Keratinocyte (primary cell): ENCODE measurements at regions not wholly inside any gene's neighbourhood (a gene's known extent, or its start where the extent isn't known, plus 50 kb on each side); places are given as distances from the start of the nearest gene placed in this dataset.

Experiments used
- DNase-seq: peaks from one replicate; pipeline ENCODE4 v3.0.0-alpha.2; 2011; ENCODE audit warnings: low read depth, missing footprints, low spot score
- FAIRE-seq: peaks from 2 replicates; lab custom pipeline; 2011; peaks lifted over from hg19 to GRCh38; lab: Jason Lieb, UNC
- H2AFZ ChIP-seq: 2 replicates; pipeline ENCODE4 v1.6.0; 2012; ENCODE audit warnings: low read length, control low read depth, inconsistent platforms; ENCODE audit not compliant: control insufficient read depth
- H3K27ac ChIP-seq: 2 replicates; pipeline ENCODE4 v1.5.1; 2011; ENCODE audit warnings: low read length; ENCODE audit not compliant: control insufficient read depth, insufficient read depth
- H3K27me3 ChIP-seq: 3 replicates; pipeline ENCODE4 v1.6.0; 2011; ENCODE audit warnings: low read length; ENCODE audit not compliant: control insufficient read depth, insufficient read depth; ENCODE audit errors: extremely low read depth
- H3K36me3 ChIP-seq, 2 experiments: 2 replicates in 1 of 2; 3 replicates in 1 of 2; pipeline ENCODE4 v1.5.1; 2011; ENCODE audit warnings: low read length in 2 of 2, mild to moderate bottlenecking in 1 of 2; ENCODE audit not compliant: control insufficient read depth in 2 of 2, insufficient read depth in 2 of 2; ENCODE audit errors: extremely low read depth in 1 of 2
- H3K4me1 ChIP-seq: 3 replicates; pipeline ENCODE4 v1.5.1; 2011; ENCODE audit warnings: low read length; ENCODE audit not compliant: control insufficient read depth, insufficient read depth; ENCODE audit errors: extremely low read depth
- H3K4me2 ChIP-seq: 3 replicates; pipeline ENCODE4 v1.6.0; 2011; ENCODE audit warnings: low read depth, low read length; ENCODE audit not compliant: control insufficient read depth, insufficient read depth; ENCODE audit errors: extremely low read depth
- H3K4me3 ChIP-seq, 3 experiments: fragments of 200-600 bp in 1 of 3; sonication (generic) in 1 of 3; 2 replicates in 2 of 3; 3 replicates in 1 of 3; pipeline ENCODE4 v1.5.1; 2011 to 2016; ENCODE audit warnings: low read length in 3 of 3, mild to moderate bottlenecking in 3 of 3, control low read depth in 2 of 3, inconsistent platforms in 1 of 3, low read depth in 1 of 3, mixed read lengths in 1 of 3, mixed run types in 1 of 3, moderate library complexity in 1 of 3; ENCODE audit not compliant: control insufficient read depth in 2 of 3, insufficient read depth in 2 of 3; ENCODE audit errors: extremely low read depth in 1 of 3
- H3K79me2 ChIP-seq: 2 replicates; pipeline ENCODE4 v1.6.0; 2012; ENCODE audit warnings: low read length; ENCODE audit not compliant: control insufficient read depth, insufficient read depth
- H3K9ac ChIP-seq: 3 replicates; pipeline ENCODE4 v1.6.0; 2011; ENCODE audit warnings: low read length; ENCODE audit not compliant: control insufficient read depth, insufficient read depth; ENCODE audit errors: extremely low read depth
- H3K9me1 ChIP-seq: 3 replicates; pipeline ENCODE4 v1.6.0; 2011; ENCODE audit warnings: low read length; ENCODE audit not compliant: control insufficient read depth, insufficient read depth; ENCODE audit errors: extremely low read depth
- H3K9me3 ChIP-seq: 2 replicates; pipeline ENCODE4 v1.5.1; 2012; ENCODE audit warnings: low read depth, low read length; ENCODE audit not compliant: control insufficient read depth
- H4K20me1 ChIP-seq: 3 replicates; pipeline ENCODE4 v1.6.0; 2011; ENCODE audit warnings: low read length; ENCODE audit not compliant: control insufficient read depth, insufficient read depth; ENCODE audit errors: extremely low read depth
- EZH2 ChIP-seq: IDR thresholded peaks from one replicate; pipeline ENCODE4 v1.6.1; 2012; ENCODE audit warnings: inconsistent platforms, mild to moderate bottlenecking, low read length, moderate library complexity
- dilution Hi-C: fragments of 300-500 bp; cut with MboI; formaldehyde crosslinking; loops from one replicate; pipeline ENCODE4 v1.7.0; 2020; ENCODE audit warnings: low sequenced_read_pairs; ENCODE audit not compliant: extremely low pct_ligation_motif_present
- TF ChIP-seq, protein P1 (sequence below), 3 experiments: IDR thresholded peaks in 1 of 3; conservative IDR thresholded peaks in 1 of 3; optimal IDR thresholded peaks in 1 of 3; 2 replicates in 2 of 3; 3 replicates in 1 of 3; pipeline versions ENCODE3 to v1.5.1; 2011; ENCODE audit warnings: low read length in 3 of 3, mild to moderate bottlenecking in 3 of 3, moderate library complexity in 2 of 3, control low read depth in 1 of 3, inconsistent platforms in 1 of 3; ENCODE audit not compliant: insufficient read depth in 2 of 3; ENCODE audit errors: extremely low read depth in 1 of 3

- no peaks in the 10 kb centered on the region for H4K20me1 ChIP-seq
- FAIRE-seq (no peak), DNase-seq (no peak)
- dilution Hi-C loops, result no loop called here
- no peak overlapping the region for H3K4me2 ChIP-seq
- no peak overlapping the region for H3K27ac ChIP-seq
- no peaks in the 10 kb centered on the region for H3K9me1 ChIP-seq
- no peak for TF ChIP-seq EZH2
- TF ChIP-seq, protein P1, sequence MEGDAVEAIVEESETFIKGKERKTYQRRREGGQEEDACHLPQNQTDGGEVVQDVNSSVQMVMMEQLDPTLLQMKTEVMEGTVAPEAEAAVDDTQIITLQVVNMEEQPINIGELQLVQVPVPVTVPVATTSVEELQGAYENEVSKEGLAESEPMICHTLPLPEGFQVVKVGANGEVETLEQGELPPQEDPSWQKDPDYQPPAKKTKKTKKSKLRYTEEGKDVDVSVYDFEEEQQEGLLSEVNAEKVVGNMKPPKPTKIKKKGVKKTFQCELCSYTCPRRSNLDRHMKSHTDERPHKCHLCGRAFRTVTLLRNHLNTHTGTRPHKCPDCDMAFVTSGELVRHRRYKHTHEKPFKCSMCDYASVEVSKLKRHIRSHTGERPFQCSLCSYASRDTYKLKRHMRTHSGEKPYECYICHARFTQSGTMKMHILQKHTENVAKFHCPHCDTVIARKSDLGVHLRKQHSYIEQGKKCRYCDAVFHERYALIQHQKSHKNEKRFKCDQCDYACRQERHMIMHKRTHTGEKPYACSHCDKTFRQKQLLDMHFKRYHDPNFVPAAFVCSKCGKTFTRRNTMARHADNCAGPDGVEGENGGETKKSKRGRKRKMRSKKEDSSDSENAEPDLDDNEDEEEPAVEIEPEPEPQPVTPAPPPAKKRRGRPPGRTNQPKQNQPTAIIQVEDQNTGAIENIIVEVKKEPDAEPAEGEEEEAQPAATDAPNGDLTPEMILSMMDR (optimal IDR thresholded peaks at IDR 0.05 in 1 of 3, IDR thresholded peaks at IDR 0.05 in 1 of 3, conservative IDR thresholded peaks at IDR 0.05 in 1 of 3; ENCODE audit: extremely low read depth in 1 of 3, insufficient read depth in 2 of 3, low read length in 3 of 3), result no peak
- H3K27me3 ChIP-seq, result no peaks in the 10 kb centered on the region
- no peak overlapping the region for H3K4me3 ChIP-seq
- H3K9ac ChIP-seq, result no peak overlapping the region
- peak overlapping the region; percentile 34 for H2AFZ ChIP-seq
- no peaks in the 10 kb centered on the region for H3K79me2 ChIP-seq
- H3K36me3 ChIP-seq, result no peaks in the 10 kb centered on the region
- H3K4me1 ChIP-seq, result peaks cover 4% of the 10 kb centered on the region
- H3K9me3 ChIP-seq, result no peaks in the 10 kb centered on the region
These were observed 237.4 kb upstream of the UGT8 start for GRCh38 chr4:114361249-114361648.

- H2AFZ ChIP-seq, result peak overlapping the region; percentile 53
- H4K20me1 ChIP-seq, result no peaks in the 10 kb centered on the region
- DNase-seq (no peak), FAIRE-seq (peak; percentile 81)
- no peak overlapping the region for H3K27ac ChIP-seq
- dilution Hi-C loops, result no loop called here
- no peak overlapping the region for H3K9ac ChIP-seq
- no peaks in the 10 kb centered on the region for H3K9me1 ChIP-seq
- H3K4me2 ChIP-seq, result no peak overlapping the region
- no peaks in the 10 kb centered on the region for H3K36me3 ChIP-seq
- no peak for TF ChIP-seq EZH2
- TF ChIP-seq, protein P1 (optimal IDR thresholded peaks at IDR 0.05 in 1 of 3, IDR thresholded peaks at IDR 0.05 in 1 of 3, conservative IDR thresholded peaks at IDR 0.05 in 1 of 3; ENCODE audit: extremely low read depth in 1 of 3, insufficient read depth in 2 of 3, low read length in 3 of 3), result no peak
- H3K79me2 ChIP-seq, result no peaks in the 10 kb centered on the region
- peaks cover 4% of the 10 kb centered on the region for H3K4me1 ChIP-seq
- no peak overlapping the region for H3K4me3 ChIP-seq
- no peaks in the 10 kb centered on the region for H3K27me3 ChIP-seq
- no peaks in the 10 kb centered on the region for H3K9me3 ChIP-seq
These were observed 233.8 kb upstream of the UGT8 start for GRCh38 chr4:114364857-114365256.
